ENCODE measurements at regions not wholly inside any gene's neighbourhood (a gene's known extent, or its start where the extent isn't known, plus 50 kb on each side); places are given as distances from the start of the nearest gene placed in this dataset.

- Histone ChIP-seq H3K9me2 (ENCODE audit: low read depth, low read length) (no peaks in the 10 kb centered on the region), H2AFZ (ENCODE audit: low read length) (no peak overlapping the region), H3K4me1 (ENCODE audit: insufficient read depth, low read length, severe bottlenecking) (peaks cover under 1% of the 10 kb centered on the region), H4K20me1 (ENCODE audit: insufficient read depth, low read length) (no peaks in the 10 kb centered on the region), H3K36me3 (ENCODE audit: insufficient read depth, low read length) (no peaks in the 10 kb centered on the region), H3K4me2 (ENCODE audit: low read length) (no peak overlapping the region), H3K79me2 (ENCODE audit: insufficient read depth, low read length) (no peaks in the 10 kb centered on the region), H3K27ac (ENCODE audit: low read depth, low read length, poor library complexity, severe bottlenecking) (no peak overlapping the region), H3K27me3 (ENCODE audit: insufficient read depth, low read length) (no peaks in the 10 kb centered on the region), H3K9me3 (ENCODE audit: low read length) (no peaks in the 10 kb centered on the region), H3K9ac (ENCODE audit: low read length) (no peak overlapping the region), H3K4me3 (ENCODE audit: low read depth, low read length, poor library complexity, severe bottlenecking) (no peak overlapping the region), H3F3A (ENCODE audit: insufficient read depth, low read length) (no peaks in the 10 kb centered on the region)
- TF ChIP-seq CTCF (IDR thresholded peaks at IDR 0.05; ENCODE audit: low read length): no peak
- TF ChIP-seq EZH2 (IDR thresholded peaks at IDR 0.05; ENCODE audit: borderline replicate concordance, low read length): no peak
Measured at GRCh38 chr12:67535971-67536370, 112.6 kb upstream of the DYRK2 start.

- H3K9me3 ChIP-seq (ENCODE audit: low read length): no peaks in the 10 kb centered on the region
- no peak overlapping the region for H3K4me3 ChIP-seq (ENCODE audit: low read depth, low read length, poor library complexity, severe bottlenecking)
- TF ChIP-seq EZH2 (IDR thresholded peaks at IDR 0.05; ENCODE audit: borderline replicate concordance, low read length) (no peak), CTCF (IDR thresholded peaks at IDR 0.05; ENCODE audit: low read length) (no peak)
- H3K27me3 ChIP-seq (ENCODE audit: insufficient read depth, low read length): no peaks in the 10 kb centered on the region
- H3F3A ChIP-seq (ENCODE audit: insufficient read depth, low read length): no peaks in the 10 kb centered on the region
- H3K4me1 ChIP-seq (ENCODE audit: insufficient read depth, low read length, severe bottlenecking): peaks cover 13% of the 10 kb centered on the region
- no peaks in the 10 kb centered on the region for H4K20me1 ChIP-seq (ENCODE audit: insufficient read depth, low read length)
- H2AFZ ChIP-seq (ENCODE audit: low read length): no peak overlapping the region
- H3K27ac ChIP-seq (ENCODE audit: low read depth, low read length, poor library complexity, severe bottlenecking): no peak overlapping the region
- H3K4me2 ChIP-seq (ENCODE audit: low read length): no peak overlapping the region
- H3K79me2 ChIP-seq (ENCODE audit: insufficient read depth, low read length): no peaks in the 10 kb centered on the region
- no peaks in the 10 kb centered on the region for H3K9me2 ChIP-seq (ENCODE audit: low read depth, low read length)
- no peaks in the 10 kb centered on the region for H3K36me3 ChIP-seq (ENCODE audit: insufficient read depth, low read length)
- no peak overlapping the region for H3K9ac ChIP-seq (ENCODE audit: low read length)
Measured at GRCh38 chr12:67539329-67539728, 109.2 kb upstream of the DYRK2 start.

- Histone ChIP-seq H3K9me2 (ENCODE audit: low read depth, low read length) (no peaks in the 10 kb centered on the region), H3K9ac (ENCODE audit: low read length) (no peak overlapping the region), H2AFZ (ENCODE audit: low read length) (no peak overlapping the region), H3K27ac (ENCODE audit: low read depth, low read length, poor library complexity, severe bottlenecking) (no peak overlapping the region), H3K4me1 (ENCODE audit: insufficient read depth, low read length, severe bottlenecking) (peaks cover 13% of the 10 kb centered on the region), H3K27me3 (ENCODE audit: insufficient read depth, low read length) (no peaks in the 10 kb centered on the region), H4K20me1 (ENCODE audit: insufficient read depth, low read length) (no peaks in the 10 kb centered on the region), H3K4me3 (ENCODE audit: low read depth, low read length, poor library complexity, severe bottlenecking) (no peak overlapping the region), H3K36me3 (ENCODE audit: insufficient read depth, low read length) (no peaks in the 10 kb centered on the region), H3K9me3 (ENCODE audit: low read length) (no peaks in the 10 kb centered on the region), H3F3A (ENCODE audit: insufficient read depth, low read length) (no peaks in the 10 kb centered on the region), H3K4me2 (ENCODE audit: low read length) (no peak overlapping the region), H3K79me2 (ENCODE audit: insufficient read depth, low read length) (no peaks in the 10 kb centered on the region)
- TF ChIP-seq EZH2 (IDR thresholded peaks at IDR 0.05; ENCODE audit: borderline replicate concordance, low read length) (no peak), CTCF (IDR thresholded peaks at IDR 0.05; ENCODE audit: low read length) (no peak)
Measured at GRCh38 chr12:67539946-67540345, 108.6 kb upstream of the DYRK2 start.
